Lower leg skin (tissue), 3 donors: ENCODE measurements at regions not wholly inside any gene's neighbourhood (a gene's known extent, or its start where the extent isn't known, plus 50 kb on each side); places are given as distances from the start of the nearest gene placed in this dataset.

ENCODE experiments used
- CTCF ChIP-seq, 3 donors: fragments of 450-650 bp; IDR thresholded peaks; one replicate each; pipeline ENCODE4 v1.5.1; 2016; ENCODE audit warnings: antibody characterized with exemption in 3 of 3, mild to moderate bottlenecking in 3 of 3, moderate library complexity in 2 of 3
- POLR2A ChIP-seq, 2 donors: fragments of 450-650 bp; IDR thresholded peaks; one replicate each; pipeline ENCODE4 v1.6.1; 2016 to 2017; ENCODE audit warnings: antibody characterized with exemption in 2 of 2, mild to moderate bottlenecking in 1 of 2, moderate library complexity in 1 of 2

GRCh38 chr7:115734641-115735040 is 295.9 kb downstream of the TFEC start:
- no peak for TF ChIP-seq CTCF (IDR thresholded peaks at IDR 0.05)
- TF ChIP-seq POLR2A (IDR thresholded peaks at IDR 0.05): no peak
